ENCODE measurements at regions not wholly inside any gene's neighbourhood (a gene's known extent, or its start where the extent isn't known, plus 50 kb on each side); places are given as distances from the start of the nearest gene placed in this dataset.

- no peaks in the 10 kb centered on the region for H3K4me1 ChIP-seq (ENCODE audit: control insufficient read depth, insufficient read depth, low read length)
- POLR2A ChIA-PET: no interaction called here
- TF ChIP-seq TSHZ1 (tag by site-specific recombination; IDR thresholded peaks at IDR 0.05; ENCODE audit: borderline replicate concordance) (no peak), ZBTB8A (tag by site-specific recombination; IDR thresholded peaks at IDR 0.05) (no peak)
These were observed 280.0 kb downstream of the TMEM114 start for GRCh38 chr16:8310323-8310722.

GRCh38 chr16:8305201-8305600, 285.1 kb downstream of the TMEM114 start:
- no peaks in the 10 kb centered on the region for H3K36me3 ChIP-seq (ENCODE audit: control insufficient read depth in 2 of 2, insufficient read depth in 1 of 2, low read length in 2 of 2)
- no peaks in the 10 kb centered on the region for H3K9me3 ChIP-seq (ENCODE audit: control insufficient read depth, insufficient read depth, low read depth, low read length)
- POLR2A ChIA-PET: no interaction called here
- H3K27ac ChIP-seq (ENCODE audit: extremely low read depth, low read depth, low read length): no peak overlapping the region
- CTCF ChIA-PET: no interaction called here
- no peaks in the 10 kb centered on the region for H3K4me1 ChIP-seq (ENCODE audit: control insufficient read depth, insufficient read depth, low read length)
- H3K4me3 ChIP-seq (ENCODE audit: low read depth, low read length): no peak overlapping the region
- TF ChIP-seq ZNF76 (tag by site-specific recombination; IDR thresholded peaks at IDR 0.05; ENCODE audit: borderline replicate concordance, low read depth) (no peak), ZNF354C (tag by site-specific recombination; IDR thresholded peaks at IDR 0.05; ENCODE audit: borderline replicate concordance, low read depth) (no peak), ZNF138 (tag by site-specific recombination; IDR thresholded peaks at IDR 0.05; ENCODE audit: borderline replicate concordance) (no peak), ZNF518A (tag by site-specific recombination; conservative IDR thresholded peaks at IDR 0.05; ENCODE audit: low read depth) (no peak), ZNF324 (tag by site-specific recombination; IDR thresholded peaks at IDR 0.05) (no peak), ZNF292 (tag by site-specific recombination; IDR thresholded peaks at IDR 0.05; ENCODE audit: borderline replicate concordance, low read depth) (no peak), PRDM1 (tag by site-specific recombination; IDR thresholded peaks at IDR 0.05) (no peak), ZNF211 (tag by site-specific recombination; IDR thresholded peaks at IDR 0.05; ENCODE audit: low read depth) (no peak), PRDM6 (tag by site-specific recombination; IDR thresholded peaks at IDR 0.05) (no peak), ZNF513 (tag by site-specific recombination; IDR thresholded peaks at IDR 0.05) (no peak), ZNF530 (tag by site-specific recombination; IDR thresholded peaks at IDR 0.05; ENCODE audit: low read depth) (no peak), ZFHX2 (tag by site-specific recombination; conservative IDR thresholded peaks at IDR 0.05) (no peak), ZNF544 (tag by site-specific recombination; IDR thresholded peaks at IDR 0.05) (no peak)
- TF ChIP-seq, protein P1, sequence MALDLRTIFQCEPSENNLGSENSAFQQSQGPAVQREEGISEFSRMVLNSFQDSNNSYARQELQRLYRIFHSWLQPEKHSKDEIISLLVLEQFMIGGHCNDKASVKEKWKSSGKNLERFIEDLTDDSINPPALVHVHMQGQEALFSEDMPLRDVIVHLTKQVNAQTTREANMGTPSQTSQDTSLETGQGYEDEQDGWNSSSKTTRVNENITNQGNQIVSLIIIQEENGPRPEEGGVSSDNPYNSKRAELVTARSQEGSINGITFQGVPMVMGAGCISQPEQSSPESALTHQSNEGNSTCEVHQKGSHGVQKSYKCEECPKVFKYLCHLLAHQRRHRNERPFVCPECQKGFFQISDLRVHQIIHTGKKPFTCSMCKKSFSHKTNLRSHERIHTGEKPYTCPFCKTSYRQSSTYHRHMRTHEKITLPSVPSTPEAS (tag by site-specific recombination; IDR thresholded peaks at IDR 0.05): no peak

More at GRCh38 chr16:8310323-8310722, 280.0 kb downstream of the TMEM114 start:
- Histone ChIP-seq H3K4me3 (ENCODE audit: low read depth, low read length) (no peak overlapping the region), H3K27ac (ENCODE audit: extremely low read depth, low read depth, low read length) (no peak overlapping the region), H3K9me3 (ENCODE audit: control insufficient read depth, insufficient read depth, low read depth, low read length) (no peaks in the 10 kb centered on the region), H3K36me3 (ENCODE audit: control insufficient read depth in 2 of 2, insufficient read depth in 1 of 2, low read length in 2 of 2) (no peaks in the 10 kb centered on the region)
- CTCF ChIA-PET: no interaction called here
